Embryonic facial prominence (tissue), 1 donor: ENCODE measurements at regions not wholly inside any gene's neighbourhood (a gene's known extent, or its start where the extent isn't known, plus 50 kb on each side); places are given as distances from the start of the nearest gene placed in this dataset.

ENCODE experiments used
- DNase-seq: peaks from one replicate; pipeline ENCODE4 v3.0.0-alpha.2; 2016; ENCODE audit errors: extremely low spot score

- no peak for DNase-seq
Observed at GRCh38 chr13:34246511-34246910, 428.6 kb downstream of the RFC3 start.

DNA sequence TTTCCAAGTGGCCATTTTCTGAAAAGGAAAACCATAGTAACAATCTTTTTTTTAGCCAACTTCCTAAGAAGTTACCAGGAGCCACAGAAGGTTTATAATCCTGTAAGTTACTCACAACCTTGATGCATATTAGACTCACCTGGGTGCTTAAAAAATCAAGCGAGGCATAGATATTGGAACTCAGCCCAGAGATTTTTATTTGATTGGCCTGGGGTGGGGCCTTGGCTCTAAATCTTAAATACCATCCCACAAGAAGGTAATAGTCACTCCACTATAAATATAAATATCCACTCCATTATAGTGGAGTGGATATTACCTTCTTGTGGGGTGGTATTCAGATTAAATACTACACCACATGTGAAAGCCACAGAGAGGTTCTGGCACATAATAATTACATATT is 429.6 kb downstream of the RFC3 start:
- DNase-seq: no peak

DNA sequence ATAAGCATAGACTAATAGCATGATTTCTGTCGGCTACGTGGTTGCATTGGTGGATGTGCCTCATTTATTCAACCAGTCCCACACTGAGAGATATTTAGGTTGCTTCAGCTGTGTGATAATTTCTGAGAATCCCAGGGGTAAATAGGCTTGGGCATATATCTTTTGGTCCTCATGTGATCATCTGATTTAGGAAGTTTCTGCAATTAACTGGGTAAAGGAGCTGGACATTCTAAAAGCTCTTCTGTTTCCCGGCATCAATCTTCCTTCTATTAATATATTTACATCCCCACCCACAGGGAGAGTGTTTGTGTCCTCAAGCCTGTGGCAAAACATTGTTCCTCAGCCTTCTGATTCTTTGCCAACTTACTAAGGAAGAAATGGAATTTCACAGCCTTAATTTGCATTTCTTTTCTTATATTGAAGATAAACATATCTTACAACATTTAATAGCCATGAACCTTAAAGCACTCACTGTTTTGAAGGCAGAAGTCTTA is 431.6 kb downstream of the RFC3 start:
- DNase-seq: no peak

GRCh38 chr13:34250151-34250670 is 432.3 kb downstream of the RFC3 start:
- DNase-seq: no peak

DNA sequence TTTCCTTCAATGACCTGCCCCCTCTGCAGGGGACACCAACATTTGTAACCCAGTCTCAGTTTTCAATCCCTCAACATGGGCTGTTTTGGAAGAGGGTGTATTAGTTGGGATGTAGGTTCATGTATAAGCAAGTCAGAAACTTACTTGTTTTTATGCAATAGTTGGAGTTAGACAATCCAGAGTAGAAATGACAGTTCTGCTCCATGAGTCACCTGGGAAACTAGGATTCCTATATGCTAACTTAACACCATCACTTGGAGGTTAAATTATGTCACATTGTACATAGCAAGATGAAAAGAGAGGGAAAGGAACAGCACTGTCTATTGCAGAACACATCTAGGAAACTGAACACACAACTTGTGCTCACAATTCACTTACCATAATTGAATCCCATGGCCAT is 436.4 kb downstream of the RFC3 start:
- no peak for DNase-seq

- no peak for DNase-seq
Observed at GRCh38 chr13:34255711-34256110, 437.8 kb downstream of the RFC3 start.

DNA sequence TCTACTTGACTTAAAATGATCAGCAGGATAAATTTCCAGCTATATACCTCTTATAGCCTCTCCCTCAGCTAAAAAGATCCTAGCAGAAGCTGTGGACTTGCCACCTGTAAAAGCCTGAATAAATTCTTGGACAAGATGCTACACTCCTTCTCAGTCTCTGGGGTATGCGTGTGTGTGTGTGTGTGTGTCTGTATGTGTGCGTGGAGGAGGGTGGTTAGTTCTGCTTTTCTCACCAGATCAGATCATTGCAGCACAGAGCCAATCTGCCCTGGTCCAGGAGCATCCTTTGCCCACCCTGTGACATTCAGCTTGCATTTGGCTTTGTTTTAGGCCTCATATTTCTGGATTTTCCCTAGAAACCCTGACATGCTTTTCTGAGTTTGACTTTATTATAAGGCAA is 438.3 kb downstream of the RFC3 start:
- DNase-seq: no peak

DNA sequence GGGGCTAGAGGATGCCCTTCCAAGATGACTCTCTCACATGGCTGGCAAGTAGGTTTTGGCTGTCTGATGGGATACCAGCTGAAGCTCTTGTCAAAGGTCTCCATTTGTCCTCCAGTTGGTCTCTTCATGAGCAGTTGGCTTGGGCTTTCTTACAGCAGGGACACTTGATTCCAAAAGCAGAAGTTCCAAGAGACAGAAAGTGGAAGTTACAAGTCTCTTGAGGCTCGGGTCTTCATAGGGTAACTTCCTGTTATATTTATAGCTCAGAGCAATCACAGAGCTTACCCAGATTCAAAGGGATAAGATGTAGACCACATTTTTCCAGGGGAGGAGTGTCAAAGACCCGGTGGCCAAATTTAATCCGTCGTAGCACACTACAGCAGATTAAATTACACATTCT is 440.0 kb downstream of the RFC3 start:
- DNase-seq: no peak

DNA sequence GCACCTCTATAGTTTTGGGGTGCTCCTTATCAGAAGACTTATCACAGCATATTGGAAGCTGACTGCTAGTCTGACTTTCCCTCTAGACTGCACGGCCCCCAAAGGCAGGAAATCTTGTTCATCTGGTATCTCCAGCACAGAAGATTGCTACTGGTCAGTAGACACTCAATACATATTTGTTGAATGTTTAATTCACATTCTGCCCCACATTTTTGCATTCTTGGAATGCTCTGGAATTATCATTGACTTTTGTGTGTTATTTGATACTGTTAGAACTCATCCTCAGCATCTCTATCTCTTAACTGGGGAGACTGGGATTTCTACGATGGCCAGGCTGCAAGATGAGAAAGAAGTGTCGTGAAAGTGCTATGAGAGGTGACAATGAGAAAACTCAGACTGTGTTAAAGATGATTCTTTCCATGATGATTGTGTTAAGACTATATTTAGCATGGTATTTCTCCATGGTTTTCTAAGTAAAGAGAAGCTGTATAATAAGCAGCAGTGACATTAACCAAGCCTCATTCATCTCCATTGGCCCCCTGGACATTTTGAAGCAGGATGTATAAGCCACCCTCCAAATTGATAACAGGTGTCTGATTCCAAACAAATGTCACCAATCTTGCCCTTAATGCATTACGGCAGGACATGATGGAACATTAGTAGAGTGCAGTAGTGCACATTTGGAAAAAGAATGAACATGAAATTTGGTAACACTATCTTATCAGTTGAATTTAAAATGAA is 440.9 kb downstream of the RFC3 start:
- DNase-seq: no peak

- no peak for DNase-seq
Observed at GRCh38 chr13:34263681-34264080, 445.7 kb downstream of the RFC3 start.

DNA sequence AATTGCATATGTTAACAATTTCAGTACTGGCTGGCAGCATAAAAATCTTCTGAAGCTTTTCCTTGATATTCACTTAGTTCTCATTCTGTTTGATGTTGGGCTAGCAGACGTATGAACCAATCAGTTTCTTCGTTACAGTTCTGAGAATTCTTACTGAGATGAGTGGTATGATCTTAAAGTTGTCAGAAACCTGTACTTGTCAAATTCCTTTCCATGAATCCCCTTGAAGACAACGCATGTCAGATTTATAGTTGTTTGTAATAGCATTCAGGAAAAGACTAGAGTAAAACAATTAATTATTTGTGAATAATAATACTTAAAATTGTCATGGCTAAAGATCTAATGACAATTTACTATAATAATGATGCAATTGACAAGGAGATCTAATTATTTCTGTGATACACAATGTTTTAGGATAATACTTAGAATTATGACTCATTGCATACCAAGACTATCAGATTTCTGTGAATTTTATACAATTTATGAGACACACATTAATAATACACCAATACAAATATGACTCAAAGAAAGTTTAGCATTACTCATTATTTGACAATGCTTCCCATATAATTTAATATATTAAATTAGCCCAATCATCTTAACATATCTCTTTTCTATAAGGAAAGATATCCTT is 447.2 kb downstream of the RFC3 start:
- DNase-seq: no peak

DNA sequence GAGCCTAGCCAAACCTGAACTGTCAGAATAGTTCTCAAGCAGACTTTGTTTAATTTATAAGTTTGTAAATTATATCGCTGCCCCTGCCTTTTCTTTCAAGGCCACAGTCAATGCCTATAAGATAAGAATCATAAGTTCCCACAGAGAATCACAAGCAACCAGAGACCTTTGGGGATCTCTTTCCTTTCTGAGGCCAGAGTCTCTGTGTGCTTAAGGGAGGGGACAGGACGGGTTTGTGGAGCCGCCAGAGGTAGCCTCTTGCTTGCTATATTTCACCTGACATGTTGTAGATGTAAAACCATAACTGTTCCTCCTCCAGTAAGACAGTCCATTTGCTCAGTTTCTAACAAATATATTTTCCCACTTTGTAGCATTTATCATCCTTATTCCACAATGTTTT is 458.8 kb downstream of the RFC3 start:
- DNase-seq: no peak

GRCh38 chr13:34277936-34278335 is 460.0 kb downstream of the RFC3 start:
- no peak for DNase-seq

DNA sequence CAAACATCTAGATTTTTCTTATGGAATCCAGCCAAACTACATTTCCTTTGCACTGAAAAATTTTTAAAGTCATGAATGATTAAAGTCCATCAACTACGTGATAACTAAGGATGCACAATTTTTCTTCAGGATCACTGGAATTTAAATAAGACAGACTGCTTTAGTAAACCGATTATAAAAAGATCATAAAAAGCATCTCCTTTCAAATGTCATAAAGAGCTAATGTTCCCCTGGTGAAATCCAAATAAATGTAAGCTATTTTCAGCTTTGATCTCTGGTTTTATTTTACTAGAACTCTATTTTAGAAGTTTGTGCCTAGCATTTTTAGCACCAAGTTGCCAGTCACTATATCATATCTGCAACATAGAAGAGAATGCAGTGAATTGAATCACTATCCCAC is 460.8 kb downstream of the RFC3 start:
- no peak for DNase-seq

GRCh38 chr13:34290661-34291060 is 472.7 kb downstream of the RFC3 start:
- DNase-seq: no peak

- no peak for DNase-seq
Observed at GRCh38 chr13:34294483-34295129, 476.7 kb downstream of the RFC3 start.

DNA sequence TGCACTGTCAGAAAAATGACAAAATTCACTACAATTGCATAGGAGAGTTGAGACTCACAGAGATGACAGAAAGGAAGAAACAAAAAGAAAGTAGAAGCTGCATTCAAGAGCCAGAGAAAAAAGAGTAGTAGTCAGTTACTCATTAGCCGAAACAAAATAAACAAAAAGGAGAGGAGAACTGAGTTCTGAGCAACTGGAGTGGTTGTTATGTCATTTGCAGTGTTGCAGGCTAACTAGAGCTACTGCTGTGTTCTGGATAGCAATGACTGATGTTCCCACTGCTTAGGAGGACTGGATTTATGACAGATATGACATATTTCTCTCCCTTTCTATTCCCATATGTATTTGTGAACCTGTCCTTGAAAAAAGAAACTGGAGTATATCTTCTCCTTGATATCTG is 482.6 kb downstream of the RFC3 start:
- no peak for DNase-seq

GRCh38 chr13:34302596-34302995 is 484.6 kb downstream of the RFC3 start:
- DNase-seq: no peak

- no peak for DNase-seq
Observed at GRCh38 chr13:34303346-34303745, 485.4 kb downstream of the RFC3 start.

GRCh38 chr13:34307607-34308006 is 489.7 kb downstream of the RFC3 start:
- no peak for DNase-seq

DNA sequence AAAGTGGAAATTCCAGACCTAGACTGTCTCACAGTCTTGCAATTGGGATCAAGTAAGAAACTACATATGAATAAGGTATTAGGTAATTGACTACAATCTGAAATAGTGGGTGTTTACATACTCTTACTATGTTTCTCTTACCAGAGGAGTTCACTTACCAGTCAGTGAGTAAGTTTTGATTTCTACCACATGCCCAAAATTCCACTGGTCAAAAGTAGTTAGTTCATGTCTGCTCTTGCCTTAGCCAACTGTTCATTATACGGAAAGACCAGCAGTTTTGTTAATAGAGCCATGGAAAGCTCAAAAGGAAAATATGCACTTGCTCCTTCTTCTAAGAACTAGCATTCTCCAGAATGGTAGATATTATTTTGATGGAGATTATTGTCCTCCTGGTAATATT is 490.8 kb downstream of the RFC3 start:
- no peak for DNase-seq

DNA sequence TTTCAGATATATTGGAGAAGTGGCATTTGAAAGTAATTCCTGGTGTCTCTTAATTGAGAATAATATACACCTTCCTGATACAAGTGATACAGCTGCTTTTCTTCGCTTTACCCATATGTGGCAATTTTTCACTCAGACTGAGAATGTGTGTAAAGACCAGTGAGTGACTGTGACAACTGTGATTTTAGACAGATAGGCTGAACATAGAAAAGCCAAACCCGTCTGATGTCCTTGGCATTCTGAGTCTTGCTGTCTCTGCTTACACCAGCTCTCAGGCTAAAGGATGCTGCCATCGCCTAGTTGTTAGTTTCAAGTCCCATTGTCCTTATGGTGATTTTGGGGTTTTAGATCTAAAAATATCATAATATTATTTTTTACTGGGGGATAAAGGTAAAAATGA is 492.6 kb downstream of the RFC3 start:
- no peak for DNase-seq

DNA sequence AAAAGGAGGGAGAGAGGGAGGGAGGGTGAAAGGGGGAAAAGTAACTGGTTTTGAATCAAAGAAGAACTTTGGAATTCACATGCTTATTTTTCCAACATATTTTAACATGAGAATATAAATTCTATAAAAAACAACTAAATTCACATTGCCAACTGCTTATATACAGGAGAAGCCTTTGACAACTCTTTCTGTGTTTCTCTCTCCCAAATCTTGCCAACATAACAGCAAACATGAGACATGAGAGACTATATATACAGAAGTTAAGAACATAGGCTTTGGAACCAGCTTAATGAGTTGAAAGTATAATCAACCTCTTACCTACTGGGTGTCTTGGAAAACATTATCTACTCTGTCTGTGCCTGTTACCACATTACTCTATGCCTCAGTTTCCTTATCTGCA is 493.3 kb downstream of the RFC3 start:
- DNase-seq: no peak
